GM23338 (cell line): ENCODE measurements at regions not wholly inside any gene's neighbourhood (a gene's known extent, or its start where the extent isn't known, plus 50 kb on each side); places are given as distances from the start of the nearest gene placed in this dataset.

Experiments
- CREB1 ChIP-seq: fragments of 250-450 bp; sonication (Bioruptor Pico); IDR thresholded peaks from 2 replicates; pipeline ENCODE4 v1.5.0; 2020; ENCODE audit warnings: low read depth, mild to moderate bottlenecking, moderate library complexity
- ETS1 ChIP-seq: IDR thresholded peaks from 2 replicates; pipeline ENCODE4 v1.6.1; 2016; ENCODE audit warnings: antibody characterized with exemption
- EZH2 ChIP-seq: fragments of 200-600 bp; sonication (generic); IDR thresholded peaks from one replicate; pipeline ENCODE4 v1.8.0; 2017; ENCODE audit warnings: antibody characterized with exemption, mild to moderate bottlenecking, low read depth; ENCODE audit not compliant: unreplicated experiment
- EZH2phosphoT487 ChIP-seq: fragments of 200-600 bp; sonication (generic); IDR thresholded peaks from one replicate; pipeline ENCODE4 v1.8.1; 2018; ENCODE audit warnings: antibody characterized with exemption; ENCODE audit not compliant: unreplicated experiment
- JUNB ChIP-seq: IDR thresholded peaks from one replicate; pipeline ENCODE4 v1.6.1; 2016; ENCODE audit warnings: antibody characterized with exemption; ENCODE audit not compliant: unreplicated experiment
- NANOG ChIP-seq: IDR thresholded peaks from 2 replicates; pipeline ENCODE4 v1.6.1; 2016; ENCODE audit warnings: antibody characterized with exemption, borderline replicate concordance
- POLR2AphosphoS5 ChIP-seq: IDR thresholded peaks from 2 replicates; pipeline ENCODE4 v1.6.1; 2016; ENCODE audit warnings: antibody characterized with exemption, low read depth
- REST ChIP-seq: IDR thresholded peaks from one replicate; pipeline ENCODE4 v1.6.1; 2018; ENCODE audit warnings: antibody characterized with exemption; ENCODE audit not compliant: unreplicated experiment
- STAT1 ChIP-seq: IDR thresholded peaks from one replicate; pipeline ENCODE4 v1.6.1; 2016; ENCODE audit warnings: antibody characterized with exemption; ENCODE audit not compliant: unreplicated experiment
- ZNF114 ChIP-seq: fragments of 250-450 bp; sonication (Bioruptor Pico); IDR thresholded peaks from 2 replicates; pipeline ENCODE4 v1.5.0; 2020; ENCODE audit warnings: mild to moderate bottlenecking, moderate library complexity
- ZNF462 ChIP-seq: fragments of 250-450 bp; sonication (Bioruptor Pico); IDR thresholded peaks from 2 replicates; pipeline ENCODE4 v1.5.0; 2020; ENCODE audit warnings: mild to moderate bottlenecking, moderate library complexity
- TF ChIP-seq, protein P1 (sequence below), 2 experiments: fragments of 200-600 bp in 1 of 2; sonication (generic) in 1 of 2; conservative IDR thresholded peaks; 2 replicates each; pipeline versions ENCODE4 v1.5.1 to v1.6.1; 2016 to 2017; ENCODE audit warnings: antibody characterized with exemption in 2 of 2, low read depth in 2 of 2, mild to moderate bottlenecking in 2 of 2, moderate library complexity in 1 of 2

DNA sequence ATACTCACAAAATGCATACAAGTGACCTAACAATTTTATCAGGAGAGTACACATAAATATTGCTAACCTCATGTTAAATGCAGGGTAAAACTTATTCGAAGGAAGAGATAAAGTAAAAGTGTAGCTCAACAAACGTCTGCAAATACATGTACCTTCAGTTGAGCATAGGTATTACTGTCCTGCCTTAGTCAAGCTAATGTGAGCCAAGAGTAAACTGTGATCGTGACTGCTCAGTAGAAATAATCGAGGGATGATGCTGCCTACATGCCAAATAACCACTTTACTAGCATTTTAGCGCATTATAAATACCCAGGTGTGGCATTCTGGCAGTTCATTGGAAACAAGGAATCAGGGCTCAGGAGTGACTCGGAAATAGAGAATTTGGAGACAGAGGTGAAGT lies 779.5 kb downstream of the SOCS6 start:
- TF ChIP-seq POLR2AphosphoS5 (no peak), JUNB (no peak), STAT1 (no peak), NANOG (no peak), EZH2phosphoT487 (no peak), EZH2 (no peak), ETS1 (no peak), REST (no peak), CREB1 (CRISPR knock-in tag) (no peak), ZNF462 (CRISPR knock-in tag) (no peak), ZNF114 (CRISPR knock-in tag) (no peak)
- TF ChIP-seq, protein P1, sequence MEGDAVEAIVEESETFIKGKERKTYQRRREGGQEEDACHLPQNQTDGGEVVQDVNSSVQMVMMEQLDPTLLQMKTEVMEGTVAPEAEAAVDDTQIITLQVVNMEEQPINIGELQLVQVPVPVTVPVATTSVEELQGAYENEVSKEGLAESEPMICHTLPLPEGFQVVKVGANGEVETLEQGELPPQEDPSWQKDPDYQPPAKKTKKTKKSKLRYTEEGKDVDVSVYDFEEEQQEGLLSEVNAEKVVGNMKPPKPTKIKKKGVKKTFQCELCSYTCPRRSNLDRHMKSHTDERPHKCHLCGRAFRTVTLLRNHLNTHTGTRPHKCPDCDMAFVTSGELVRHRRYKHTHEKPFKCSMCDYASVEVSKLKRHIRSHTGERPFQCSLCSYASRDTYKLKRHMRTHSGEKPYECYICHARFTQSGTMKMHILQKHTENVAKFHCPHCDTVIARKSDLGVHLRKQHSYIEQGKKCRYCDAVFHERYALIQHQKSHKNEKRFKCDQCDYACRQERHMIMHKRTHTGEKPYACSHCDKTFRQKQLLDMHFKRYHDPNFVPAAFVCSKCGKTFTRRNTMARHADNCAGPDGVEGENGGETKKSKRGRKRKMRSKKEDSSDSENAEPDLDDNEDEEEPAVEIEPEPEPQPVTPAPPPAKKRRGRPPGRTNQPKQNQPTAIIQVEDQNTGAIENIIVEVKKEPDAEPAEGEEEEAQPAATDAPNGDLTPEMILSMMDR (conservative IDR thresholded peaks at IDR 0.05; ENCODE audit: low read depth in 2 of 2): no peak
